Mesenchymal stem cell (in vitro differentiated cells and primary cell): ENCODE measurements at regions not wholly inside any gene's neighbourhood (a gene's known extent, or its start where the extent isn't known, plus 50 kb on each side); places are given as distances from the start of the nearest gene placed in this dataset.
A peak's percentile ranks its signal among the peaks of the same experiment; 100 is the strongest.

ENCODE experiments used
- DNase-seq: peaks from one replicate; pipeline ENCODE4 v3.0.0-alpha.2; 2013
- H2AFZ ChIP-seq: one replicate; pipeline ENCODE4 v1.6.1; 2013; ENCODE audit warnings: low read depth, mild to moderate bottlenecking, control low read depth, inconsistent platforms, low read length, moderate library complexity
- H2AK5ac ChIP-seq: 2 replicates; pipeline ENCODE4 v1.6.1; 2013; ENCODE audit warnings: low read length, moderate library complexity, mild to moderate bottlenecking, inconsistent platforms; ENCODE audit not compliant: severe bottlenecking
- H2BK120ac ChIP-seq: one replicate; pipeline ENCODE4 v1.6.1; 2013; ENCODE audit warnings: low read depth, mild to moderate bottlenecking, inconsistent platforms, low read length, moderate library complexity
- H2BK12ac ChIP-seq, 2 experiments: one replicate each; pipeline ENCODE4 v1.6.1; 2013; ENCODE audit warnings: inconsistent platforms in 2 of 2, low read length in 2 of 2, mild to moderate bottlenecking in 2 of 2, moderate library complexity in 2 of 2, control low read depth in 1 of 2
- H2BK15ac ChIP-seq: one replicate; pipeline ENCODE4 v1.6.1; 2013; ENCODE audit warnings: mild to moderate bottlenecking, low read depth, inconsistent platforms; ENCODE audit not compliant: poor library complexity, severe bottlenecking
- H2BK5ac ChIP-seq: 2 replicates; pipeline ENCODE4 v1.6.1; 2013; ENCODE audit warnings: low read depth, mild to moderate bottlenecking, low read length, control low read depth, inconsistent platforms; ENCODE audit not compliant: poor library complexity, severe bottlenecking
- H3K14ac ChIP-seq, 2 experiments: one replicate each; pipeline ENCODE4 v1.6.1; 2013; ENCODE audit warnings: inconsistent platforms in 2 of 2, low read length in 2 of 2, control low read depth in 1 of 2, mild to moderate bottlenecking in 1 of 2, moderate library complexity in 1 of 2
- H3K18ac ChIP-seq, 2 experiments: one replicate each; pipeline ENCODE4 v1.6.1; 2013; ENCODE audit warnings: inconsistent platforms in 2 of 2, low read length in 2 of 2, control low read depth in 1 of 2, low read depth in 1 of 2, mild to moderate bottlenecking in 1 of 2
- H3K23ac ChIP-seq, 2 experiments: one replicate each; pipeline ENCODE4 v1.6.1; 2013; ENCODE audit warnings: inconsistent platforms in 2 of 2, low read length in 2 of 2, mild to moderate bottlenecking in 2 of 2, moderate library complexity in 2 of 2, control low read depth in 1 of 2
- H3K27ac ChIP-seq: 2 replicates; pipeline ENCODE4 v1.5.1; 2013; ENCODE audit warnings: mild to moderate bottlenecking, moderate library complexity, low read length, control low read depth, inconsistent platforms; ENCODE audit not compliant: poor library complexity, severe bottlenecking
- H3K27me3 ChIP-seq, 2 experiments: 2 replicates each; pipeline versions ENCODE4 v1.6.1 to v1.7.0; 2013; ENCODE audit warnings: low read length in 2 of 2, mild to moderate bottlenecking in 2 of 2, moderate library complexity in 2 of 2, control low read depth in 1 of 2, inconsistent platforms in 1 of 2; ENCODE audit not compliant: control insufficient read depth in 1 of 2, insufficient read depth in 1 of 2
- H3K36me3 ChIP-seq, 2 experiments: 2 replicates each; pipeline versions ENCODE4 v1.6.1 to v1.7.0; 2013; ENCODE audit warnings: low read length in 2 of 2, control low read depth in 1 of 2, inconsistent platforms in 1 of 2, low read depth in 1 of 2, mild to moderate bottlenecking in 1 of 2; ENCODE audit not compliant: insufficient read depth in 2 of 2, control insufficient read depth in 1 of 2
- H3K4ac ChIP-seq, 2 experiments: one replicate each; pipeline ENCODE4 v1.6.1; 2013; ENCODE audit warnings: inconsistent platforms in 2 of 2, low read length in 2 of 2, mild to moderate bottlenecking in 2 of 2, moderate library complexity in 2 of 2, control low read depth in 1 of 2, low read depth in 1 of 2
- H3K4me1 ChIP-seq: 2 replicates; pipeline ENCODE4 v1.6.1; 2013; ENCODE audit warnings: low read depth, low read length, control low read depth; ENCODE audit not compliant: control insufficient read depth, insufficient read depth
- H3K4me2 ChIP-seq: 2 replicates; pipeline ENCODE4 v1.6.1; 2013; ENCODE audit warnings: low read length, mild to moderate bottlenecking, inconsistent platforms; ENCODE audit not compliant: poor library complexity, severe bottlenecking
- H3K4me3 ChIP-seq, 2 experiments: 2 replicates each; pipeline versions ENCODE4 v1.5.1 to v1.7.0; 2013; ENCODE audit warnings: low read length in 2 of 2, mild to moderate bottlenecking in 2 of 2, control low read depth in 1 of 2, low read depth in 1 of 2; ENCODE audit not compliant: insufficient read depth in 1 of 2
- H3K79me1 ChIP-seq: replicated peaks from 2 replicates; pipeline ENCODE4 v1.6.1; 2013; ENCODE audit warnings: mild to moderate bottlenecking, control low read depth, low read length, inconsistent platforms; ENCODE audit not compliant: poor library complexity, severe bottlenecking
- H3K9ac ChIP-seq: 2 replicates; pipeline ENCODE4 v1.7.0; 2013; ENCODE audit warnings: mild to moderate bottlenecking, low read length, moderate library complexity
- H3K9me3 ChIP-seq: 2 replicates; pipeline ENCODE4 v1.7.0; 2013; ENCODE audit warnings: mild to moderate bottlenecking, low read length; ENCODE audit not compliant: control insufficient read depth
- H4K8ac ChIP-seq: one replicate; pipeline ENCODE4 v1.6.1; 2013; ENCODE audit warnings: inconsistent platforms, mild to moderate bottlenecking, low read length, moderate library complexity
- H4K91ac ChIP-seq: one replicate; pipeline ENCODE4 v1.6.1; 2013; ENCODE audit warnings: mild to moderate bottlenecking, low read length, inconsistent platforms
- WGBS: methylation state at CpG from one replicate; pipeline ENCODE4 v1.1.7; 2013; ENCODE audit warnings: mixed read lengths; 5-methylcytosine and 5-hydroxymethylcytosine counted together

- peak overlapping the region in 1 of 2 experiments; percentile 55 for H3K14ac ChIP-seq
- H2BK15ac ChIP-seq: peak overlapping the region; percentile 48
- H2AK5ac ChIP-seq: no peak overlapping the region
- no peak overlapping the region for H2BK5ac ChIP-seq
- H3K27ac ChIP-seq: no peak overlapping the region
- H3K4me3 ChIP-seq: no peak overlapping the region
- H2AFZ ChIP-seq: peak overlapping the region; percentile 77
- H3K9ac ChIP-seq: no peak overlapping the region
- WGBS: 65% methylated on average over 7 of the region's 7 CpGs
- no peak overlapping the region for H4K91ac ChIP-seq
- no peak overlapping the region for H2BK120ac ChIP-seq
- peak overlapping the region; percentile 62 to 73 for H3K18ac ChIP-seq
- H2BK12ac ChIP-seq: no peak overlapping the region
- H4K8ac ChIP-seq: peak overlapping the region; percentile 69
- H3K27me3 ChIP-seq: no peaks in the 10 kb centered on the region
- peak; percentile 10 for DNase-seq
- no peak overlapping the region for H3K4ac ChIP-seq
- H3K4me1 ChIP-seq: no peaks in the 10 kb centered on the region
- no peaks in the 10 kb centered on the region for H3K9me3 ChIP-seq
- H3K23ac ChIP-seq: no peak overlapping the region
- no peaks in the 10 kb centered on the region for H3K79me1 ChIP-seq
- H3K36me3 ChIP-seq: no peaks in the 10 kb centered on the region
- H3K4me2 ChIP-seq: no peak overlapping the region
Measured at GRCh38 chr7:17147409-17147808, 151.0 kb upstream of the AHR start.

GRCh38 chr7:17150018-17150417 lies 148.4 kb upstream of the AHR start:
- Histone ChIP-seq H2BK12ac (no peak overlapping the region), H3K4ac (no peak overlapping the region), H2BK120ac (no peak overlapping the region), H3K18ac (no peak overlapping the region), H2AFZ (no peak overlapping the region), H3K4me2 (no peak overlapping the region), H2AK5ac (no peak overlapping the region), H3K23ac (no peak overlapping the region), H2BK15ac (no peak overlapping the region), H2BK5ac (no peak overlapping the region), H4K91ac (no peak overlapping the region), H4K8ac (no peak overlapping the region), H3K27ac (no peak overlapping the region), H3K27me3 (no peaks in the 10 kb centered on the region), H3K9ac (no peak overlapping the region), H3K14ac (no peak overlapping the region), H3K36me3 (no peaks in the 10 kb centered on the region), H3K4me1 (no peaks in the 10 kb centered on the region), H3K4me3 (no peak overlapping the region), H3K9me3 (no peaks in the 10 kb centered on the region), H3K79me1 (no peaks in the 10 kb centered on the region)
- WGBS: 100% methylated on average over 1 of the region's 1 CpG
- no peak for DNase-seq

DNA sequence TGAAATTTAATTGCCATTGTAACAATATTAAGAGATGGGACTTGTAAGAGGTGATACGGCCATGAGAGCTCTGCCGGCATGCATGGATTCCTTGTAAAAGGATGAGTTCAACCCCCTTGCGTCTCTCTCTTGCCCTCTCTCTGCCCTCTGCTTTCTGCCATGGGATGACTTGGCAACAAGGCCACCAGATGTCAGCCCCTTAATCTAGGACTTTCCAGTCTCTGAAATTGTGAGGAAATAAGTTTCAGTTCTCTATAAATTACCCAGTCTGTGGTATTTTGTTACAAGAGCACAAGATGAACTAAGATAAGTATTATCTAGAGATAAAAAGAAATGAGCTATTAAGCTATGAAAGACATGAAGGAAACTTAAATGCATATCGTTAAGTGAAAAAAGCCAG lies 145.7 kb upstream of the AHR start:
- 100% methylated on average over 2 of the region's 4 CpGs for WGBS
- Histone ChIP-seq H3K9ac (no peak overlapping the region), H2AFZ (no peak overlapping the region), H2AK5ac (no peak overlapping the region), H2BK15ac (no peak overlapping the region), H3K14ac (no peak overlapping the region), H3K23ac (no peak overlapping the region), H3K27me3 (no peaks in the 10 kb centered on the region), H3K9me3 (no peaks in the 10 kb centered on the region), H3K18ac (no peak overlapping the region), H3K79me1 (no peaks in the 10 kb centered on the region), H3K36me3 (no peaks in the 10 kb centered on the region), H3K4me1 (no peaks in the 10 kb centered on the region), H3K4me3 (no peak overlapping the region), H2BK120ac (no peak overlapping the region), H3K4me2 (no peak overlapping the region), H2BK5ac (no peak overlapping the region), H3K4ac (no peak overlapping the region), H3K27ac (no peak overlapping the region), H2BK12ac (no peak overlapping the region), H4K91ac (no peak overlapping the region), H4K8ac (no peak overlapping the region)
- DNase-seq: no peak

GRCh38 chr7:17153536-17153935 lies 144.9 kb upstream of the AHR start:
- no peak overlapping the region for H3K4ac ChIP-seq
- no peak overlapping the region for H2AK5ac ChIP-seq
- no peak overlapping the region for H3K27ac ChIP-seq
- no peak overlapping the region for H2BK5ac ChIP-seq
- no peaks in the 10 kb centered on the region for H3K27me3 ChIP-seq
- DNase-seq: no peak
- H3K4me2 ChIP-seq: no peak overlapping the region
- no peak overlapping the region for H3K23ac ChIP-seq
- WGBS: 85% methylated on average over 3 of the region's 3 CpGs
- H2BK12ac ChIP-seq: no peak overlapping the region
- H2BK15ac ChIP-seq: no peak overlapping the region
- H3K4me3 ChIP-seq: no peak overlapping the region
- no peak overlapping the region for H4K8ac ChIP-seq
- no peak overlapping the region for H2AFZ ChIP-seq
- no peak overlapping the region for H4K91ac ChIP-seq
- no peaks in the 10 kb centered on the region for H3K9me3 ChIP-seq
- no peak overlapping the region for H3K14ac ChIP-seq
- no peak overlapping the region for H3K18ac ChIP-seq
- no peaks in the 10 kb centered on the region for H3K36me3 ChIP-seq
- H3K9ac ChIP-seq: no peak overlapping the region
- H2BK120ac ChIP-seq: no peak overlapping the region
- no peaks in the 10 kb centered on the region for H3K4me1 ChIP-seq
- no peaks in the 10 kb centered on the region for H3K79me1 ChIP-seq
